SK-N-SH treated with all-trans-retinoic acid at 6 μM for 48 hours (cell line): ENCODE measurements at regions not wholly inside any gene's neighbourhood (a gene's known extent, or its start where the extent isn't known, plus 50 kb on each side); places are given as distances from the start of the nearest gene placed in this dataset.

ENCODE experiments used
- ATAC-seq: fragments of 200-7000 bp; cut with Tn5 transposase; 3 replicates; pipeline ENCODE4 v1.9.1; 2020; ENCODE audit warnings: mild to moderate bottlenecking, moderate library complexity
- ARNTL ChIP-seq: fragments of 450-650 bp; formaldehyde crosslinking; IDR thresholded peaks from 2 replicates; pipeline ENCODE4 v1.5.0; 2020; ENCODE audit warnings: low read depth, mild to moderate bottlenecking, moderate library complexity, borderline replicate concordance
- BACH2 ChIP-seq: fragments of 250-450 bp; sonication (Bioruptor Pico); IDR thresholded peaks from 2 replicates; pipeline ENCODE4 v1.9.0; 2021; ENCODE audit warnings: mild to moderate bottlenecking, borderline replicate concordance
- CSDC2 ChIP-seq: fragments of 250-450 bp; sonication (Bioruptor Pico); IDR thresholded peaks from 2 replicates; pipeline ENCODE4 v1.5.0; 2020; ENCODE audit warnings: mild to moderate bottlenecking, moderate library complexity
- ESRRG ChIP-seq: fragments of 250-450 bp; sonication (Bioruptor Pico); IDR thresholded peaks from 2 replicates; pipeline ENCODE4 v1.6.1; 2021; ENCODE audit warnings: mild to moderate bottlenecking
- GLIS3 ChIP-seq: fragments of 250-450 bp; sonication (Bioruptor Pico); IDR thresholded peaks from 2 replicates; pipeline ENCODE4 v1.5.0; 2020; ENCODE audit warnings: mild to moderate bottlenecking, moderate library complexity
- ISL1 ChIP-seq: fragments of 250-450 bp; sonication (Bioruptor Pico); IDR thresholded peaks from 2 replicates; pipeline ENCODE4 v2.1.2; 2022; ENCODE audit warnings: mild to moderate bottlenecking, moderate library complexity
- OSR1 ChIP-seq: fragments of 250-450 bp; sonication (Bioruptor Pico); IDR thresholded peaks from 2 replicates; pipeline ENCODE4 v1.8.0; 2022; ENCODE audit warnings: moderate library complexity, mild to moderate bottlenecking, inconsistent platforms
- PPARA ChIP-seq: fragments of 250-450 bp; sonication (Bioruptor Pico); IDR thresholded peaks from 2 replicates; pipeline ENCODE4 v1.5.0; 2020; ENCODE audit warnings: mild to moderate bottlenecking, borderline replicate concordance
- RARB ChIP-seq: fragments of 250-450 bp; sonication (Bioruptor Pico); IDR thresholded peaks from 2 replicates; pipeline ENCODE4 v1.8.0; 2021; ENCODE audit warnings: mild to moderate bottlenecking, moderate library complexity
- SNAI2 ChIP-seq: fragments of 250-450 bp; sonication (Bioruptor Pico); IDR thresholded peaks from 2 replicates; pipeline ENCODE4 v1.5.0; 2020; ENCODE audit warnings: mild to moderate bottlenecking, moderate library complexity
- TCF4 ChIP-seq: fragments of 250-450 bp; sonication (Bioruptor Pico); IDR thresholded peaks from 2 replicates; pipeline ENCODE4 v1.8.0; 2021; ENCODE audit warnings: mild to moderate bottlenecking, moderate library complexity, borderline replicate concordance
- TOX ChIP-seq: fragments of 250-450 bp; sonication (Bioruptor Pico); IDR thresholded peaks from 2 replicates; pipeline ENCODE4 v1.8.0; 2021; ENCODE audit warnings: mild to moderate bottlenecking, moderate library complexity, borderline replicate concordance
- ZC3H10 ChIP-seq: fragments of 250-450 bp; sonication (Bioruptor Pico); IDR thresholded peaks from 2 replicates; pipeline ENCODE4 v1.5.1; 2021; ENCODE audit warnings: mild to moderate bottlenecking, moderate library complexity
- ZFP3 ChIP-seq: fragments of 250-450 bp; sonication (Bioruptor Pico); IDR thresholded peaks from 2 replicates; pipeline ENCODE4 v1.5.0; 2020; ENCODE audit warnings: mild to moderate bottlenecking, moderate library complexity
- ZFP30 ChIP-seq: fragments of 450-650 bp; formaldehyde crosslinking; IDR thresholded peaks from 2 replicates; pipeline ENCODE4 v1.5.0; 2022; ENCODE audit warnings: mild to moderate bottlenecking, moderate library complexity
- ZNF565 ChIP-seq: fragments of 450-650 bp; formaldehyde crosslinking; conservative IDR thresholded peaks from 2 replicates; pipeline ENCODE4 v1.5.0; 2020; ENCODE audit warnings: low read depth, mild to moderate bottlenecking, moderate library complexity
- ZNF70 ChIP-seq: fragments of 450-650 bp; formaldehyde crosslinking; IDR thresholded peaks from 2 replicates; pipeline ENCODE4 v1.5.0; 2020; ENCODE audit warnings: mild to moderate bottlenecking, moderate library complexity
- ZNF8 ChIP-seq: fragments of 450-650 bp; formaldehyde crosslinking; IDR thresholded peaks from 2 replicates; pipeline ENCODE4 v1.5.0; 2020; ENCODE audit warnings: mild to moderate bottlenecking, moderate library complexity
- TF ChIP-seq, protein P1 (sequence below): fragments of 250-450 bp; sonication (Bioruptor Pico); IDR thresholded peaks from 2 replicates; pipeline ENCODE4 v1.5.0; 2020; ENCODE audit warnings: mild to moderate bottlenecking, moderate library complexity
- TF ChIP-seq, protein P2 (sequence below): fragments of 250-450 bp; sonication (Bioruptor Pico); IDR thresholded peaks from 2 replicates; pipeline ENCODE4 v1.5.1; 2020; ENCODE audit warnings: low read depth, mild to moderate bottlenecking, moderate library complexity
- TF ChIP-seq, protein P3 (sequence below): fragments of 250-450 bp; sonication (Bioruptor Pico); IDR thresholded peaks from 2 replicates; pipeline ENCODE4 v1.8.0; 2020; ENCODE audit warnings: mild to moderate bottlenecking, moderate library complexity, borderline replicate concordance
- TF ChIP-seq, protein P4 (sequence below): fragments of 250-450 bp; sonication (Bioruptor Pico); IDR thresholded peaks from 2 replicates; pipeline ENCODE4 v1.5.1; 2021; ENCODE audit warnings: mild to moderate bottlenecking, moderate library complexity

DNA sequence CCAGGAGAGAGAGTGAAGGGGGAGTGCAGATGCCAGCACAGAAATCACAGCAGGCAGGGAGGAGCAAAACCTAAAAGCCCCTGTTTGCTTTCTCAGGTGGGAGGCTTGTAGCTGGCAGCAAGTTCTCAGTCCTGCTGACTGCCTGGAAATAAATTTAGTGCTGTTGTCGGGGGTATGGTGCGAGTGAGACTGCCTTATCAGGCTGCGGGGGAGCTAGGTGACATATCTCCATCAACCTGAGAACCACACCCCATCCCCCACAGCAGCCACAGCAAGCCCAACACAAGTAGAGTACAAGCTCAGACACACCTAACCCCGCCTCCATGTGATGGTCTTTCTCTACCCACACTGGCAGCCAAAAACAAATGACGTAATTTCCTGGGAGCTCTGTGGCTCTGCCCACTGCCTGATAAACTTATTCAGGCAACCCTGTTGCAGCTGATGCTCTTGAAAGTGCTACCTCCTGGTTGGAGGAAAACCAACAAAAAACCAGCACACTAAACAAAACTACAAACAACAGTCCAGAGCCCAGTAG lies 953.4 kb upstream of the NDST4 start:
- TF ChIP-seq, protein P1, sequence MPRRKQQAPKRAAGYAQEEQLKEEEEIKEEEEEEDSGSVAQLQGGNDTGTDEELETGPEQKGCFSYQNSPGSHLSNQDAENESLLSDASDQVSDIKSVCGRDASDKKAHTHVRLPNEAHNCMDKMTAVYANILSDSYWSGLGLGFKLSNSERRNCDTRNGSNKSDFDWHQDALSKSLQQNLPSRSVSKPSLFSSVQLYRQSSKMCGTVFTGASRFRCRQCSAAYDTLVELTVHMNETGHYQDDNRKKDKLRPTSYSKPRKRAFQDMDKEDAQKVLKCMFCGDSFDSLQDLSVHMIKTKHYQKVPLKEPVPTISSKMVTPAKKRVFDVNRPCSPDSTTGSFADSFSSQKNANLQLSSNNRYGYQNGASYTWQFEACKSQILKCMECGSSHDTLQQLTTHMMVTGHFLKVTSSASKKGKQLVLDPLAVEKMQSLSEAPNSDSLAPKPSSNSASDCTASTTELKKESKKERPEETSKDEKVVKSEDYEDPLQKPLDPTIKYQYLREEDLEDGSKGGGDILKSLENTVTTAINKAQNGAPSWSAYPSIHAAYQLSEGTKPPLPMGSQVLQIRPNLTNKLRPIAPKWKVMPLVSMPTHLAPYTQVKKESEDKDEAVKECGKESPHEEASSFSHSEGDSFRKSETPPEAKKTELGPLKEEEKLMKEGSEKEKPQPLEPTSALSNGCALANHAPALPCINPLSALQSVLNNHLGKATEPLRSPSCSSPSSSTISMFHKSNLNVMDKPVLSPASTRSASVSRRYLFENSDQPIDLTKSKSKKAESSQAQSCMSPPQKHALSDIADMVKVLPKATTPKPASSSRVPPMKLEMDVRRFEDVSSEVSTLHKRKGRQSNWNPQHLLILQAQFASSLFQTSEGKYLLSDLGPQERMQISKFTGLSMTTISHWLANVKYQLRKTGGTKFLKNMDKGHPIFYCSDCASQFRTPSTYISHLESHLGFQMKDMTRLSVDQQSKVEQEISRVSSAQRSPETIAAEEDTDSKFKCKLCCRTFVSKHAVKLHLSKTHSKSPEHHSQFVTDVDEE (CRISPR knock-in tag): no peak
- TF ChIP-seq ISL1 (no peak), ZNF8 (no peak), CSDC2 (CRISPR knock-in tag) (no peak), ARNTL (CRISPR knock-in tag) (no peak), ZNF565 (CRISPR knock-in tag) (no peak), TOX (CRISPR knock-in tag) (no peak), TCF4 (CRISPR knock-in tag) (no peak), ZFP3 (no peak), GLIS3 (CRISPR knock-in tag) (no peak), OSR1 (CRISPR knock-in tag) (no peak), ESRRG (CRISPR knock-in tag) (no peak)
- TF ChIP-seq, protein P2, sequence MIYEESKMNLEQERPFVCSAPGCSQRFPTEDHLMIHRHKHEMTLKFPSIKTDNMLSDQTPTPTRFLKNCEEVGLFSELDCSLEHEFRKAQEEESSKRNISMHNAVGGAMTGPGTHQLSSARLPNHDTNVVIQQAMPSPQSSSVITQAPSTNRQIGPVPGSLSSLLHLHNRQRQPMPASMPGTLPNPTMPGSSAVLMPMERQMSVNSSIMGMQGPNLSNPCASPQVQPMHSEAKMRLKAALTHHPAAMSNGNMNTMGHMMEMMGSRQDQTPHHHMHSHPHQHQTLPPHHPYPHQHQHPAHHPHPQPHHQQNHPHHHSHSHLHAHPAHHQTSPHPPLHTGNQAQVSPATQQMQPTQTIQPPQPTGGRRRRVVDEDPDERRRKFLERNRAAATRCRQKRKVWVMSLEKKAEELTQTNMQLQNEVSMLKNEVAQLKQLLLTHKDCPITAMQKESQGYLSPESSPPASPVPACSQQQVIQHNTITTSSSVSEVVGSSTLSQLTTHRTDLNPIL (CRISPR knock-in tag): no peak

DNA sequence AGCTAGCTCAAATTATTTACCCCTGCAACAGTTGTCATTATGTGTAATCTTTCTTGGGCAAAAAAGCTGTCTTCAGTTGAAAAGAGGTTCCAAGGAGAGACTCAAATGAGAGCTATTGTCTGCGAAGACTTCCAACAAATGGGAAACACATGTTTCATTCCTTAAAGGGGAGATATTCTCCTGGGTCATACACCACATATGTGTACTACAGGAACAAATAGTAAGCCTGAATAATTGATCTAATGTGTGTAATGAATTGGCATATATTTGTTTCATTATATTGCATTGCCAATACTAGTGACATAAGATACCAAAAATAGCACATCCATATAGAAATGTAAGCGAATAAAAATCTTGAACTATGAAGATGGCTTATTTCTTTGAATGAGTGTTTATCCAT lies 950.9 kb upstream of the NDST4 start:
- TF ChIP-seq ARNTL (CRISPR knock-in tag) (no peak), TCF4 (CRISPR knock-in tag) (no peak), ZNF565 (CRISPR knock-in tag) (no peak), ZC3H10 (no peak), ZNF70 (CRISPR knock-in tag) (no peak), ESRRG (CRISPR knock-in tag) (no peak)
- TF ChIP-seq, protein P1 (CRISPR knock-in tag): no peak
- TF ChIP-seq, protein P3, sequence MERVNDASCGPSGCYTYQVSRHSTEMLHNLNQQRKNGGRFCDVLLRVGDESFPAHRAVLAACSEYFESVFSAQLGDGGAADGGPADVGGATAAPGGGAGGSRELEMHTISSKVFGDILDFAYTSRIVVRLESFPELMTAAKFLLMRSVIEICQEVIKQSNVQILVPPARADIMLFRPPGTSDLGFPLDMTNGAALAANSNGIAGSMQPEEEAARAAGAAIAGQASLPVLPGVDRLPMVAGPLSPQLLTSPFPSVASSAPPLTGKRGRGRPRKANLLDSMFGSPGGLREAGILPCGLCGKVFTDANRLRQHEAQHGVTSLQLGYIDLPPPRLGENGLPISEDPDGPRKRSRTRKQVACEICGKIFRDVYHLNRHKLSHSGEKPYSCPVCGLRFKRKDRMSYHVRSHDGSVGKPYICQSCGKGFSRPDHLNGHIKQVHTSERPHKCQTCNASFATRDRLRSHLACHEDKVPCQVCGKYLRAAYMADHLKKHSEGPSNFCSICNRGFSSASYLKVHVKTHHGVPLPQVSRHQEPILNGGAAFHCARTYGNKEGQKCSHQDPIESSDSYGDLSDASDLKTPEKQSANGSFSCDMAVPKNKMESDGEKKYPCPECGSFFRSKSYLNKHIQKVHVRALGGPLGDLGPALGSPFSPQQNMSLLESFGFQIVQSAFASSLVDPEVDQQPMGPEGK (CRISPR knock-in tag): no peak
- TF ChIP-seq, protein P4, sequence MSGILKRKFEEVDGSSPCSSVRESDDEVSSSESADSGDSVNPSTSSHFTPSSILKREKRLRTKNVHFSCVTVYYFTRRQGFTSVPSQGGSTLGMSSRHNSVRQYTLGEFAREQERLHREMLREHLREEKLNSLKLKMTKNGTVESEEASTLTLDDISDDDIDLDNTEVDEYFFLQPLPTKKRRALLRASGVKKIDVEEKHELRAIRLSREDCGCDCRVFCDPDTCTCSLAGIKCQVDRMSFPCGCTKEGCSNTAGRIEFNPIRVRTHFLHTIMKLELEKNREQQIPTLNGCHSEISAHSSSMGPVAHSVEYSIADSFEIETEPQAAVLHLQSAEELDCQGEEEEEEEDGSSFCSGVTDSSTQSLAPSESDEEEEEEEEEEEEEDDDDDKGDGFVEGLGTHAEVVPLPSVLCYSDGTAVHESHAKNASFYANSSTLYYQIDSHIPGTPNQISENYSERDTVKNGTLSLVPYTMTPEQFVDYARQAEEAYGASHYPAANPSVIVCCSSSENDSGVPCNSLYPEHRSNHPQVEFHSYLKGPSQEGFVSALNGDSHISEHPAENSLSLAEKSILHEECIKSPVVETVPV (CRISPR knock-in tag): no peak
- ATAC-seq: no peak

More for the DNA sequence above, 953.4 kb upstream of the NDST4 start:
- ATAC-seq: no peak

DNA sequence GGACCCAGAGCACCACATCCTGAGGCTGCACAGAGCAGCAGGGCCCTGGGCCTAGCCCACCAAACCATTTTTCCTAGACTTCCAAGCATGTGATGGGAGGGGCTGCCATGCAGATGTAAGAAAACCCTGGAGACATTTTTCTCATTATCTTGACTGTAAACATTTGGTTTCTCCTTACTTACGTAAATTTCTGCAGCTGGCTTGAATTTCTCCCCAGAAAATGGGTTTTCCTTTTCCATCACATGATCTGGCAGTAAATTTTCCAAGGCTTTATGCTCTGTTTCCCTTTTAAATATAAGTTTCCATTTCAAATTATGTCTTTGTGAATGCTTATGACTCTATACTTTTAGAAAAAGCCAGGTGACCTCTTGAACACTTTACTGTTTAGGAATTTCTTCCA lies 945.9 kb upstream of the NDST4 start:
- ATAC-seq: no peak
- TF ChIP-seq ISL1: no peak
- TF ChIP-seq BACH2 (CRISPR knock-in tag): no peak
- no peak for TF ChIP-seq ZNF8
- no peak for TF ChIP-seq GLIS3 (CRISPR knock-in tag)
- TF ChIP-seq PPARA (CRISPR knock-in tag): no peak
- no peak for TF ChIP-seq CSDC2 (CRISPR knock-in tag)
- no peak for TF ChIP-seq TCF4 (CRISPR knock-in tag)
- no peak for TF ChIP-seq ZFP30 (CRISPR knock-in tag)
- no peak for TF ChIP-seq ARNTL (CRISPR knock-in tag)
- TF ChIP-seq ZC3H10: no peak
- TF ChIP-seq TOX (CRISPR knock-in tag): no peak
- TF ChIP-seq OSR1 (CRISPR knock-in tag): no peak
- no peak for TF ChIP-seq ZFP3
- no peak for TF ChIP-seq ZNF565 (CRISPR knock-in tag)
- TF ChIP-seq SNAI2 (CRISPR knock-in tag): no peak
- TF ChIP-seq, protein P3 (CRISPR knock-in tag): no peak
- no peak for TF ChIP-seq ESRRG (CRISPR knock-in tag)
- no peak for TF ChIP-seq RARB (CRISPR knock-in tag)
